Chondrocyte (in vitro differentiated cells): ENCODE measurements at regions not wholly inside any gene's neighbourhood (a gene's known extent, or its start where the extent isn't known, plus 50 kb on each side); places are given as distances from the start of the nearest gene placed in this dataset.

Source experiments
- DNase-seq: peaks from one replicate; pipeline ENCODE4 v3.0.0; 2021; ENCODE audit warnings: mixed read lengths, low spot score
- H3K27ac Mint-ChIP-seq: one replicate; pipeline ENCODE4 v1.8.0; 2021; ENCODE audit warnings: mild to moderate bottlenecking, moderate library complexity, mixed read lengths; ENCODE audit not compliant: unreplicated experiment
- H3K27me3 Mint-ChIP-seq: 2 replicates; pipeline ENCODE4 v1.8.0; 2021; ENCODE audit warnings: low read depth, mixed read lengths
- H3K36me3 Mint-ChIP-seq: 2 replicates; pipeline ENCODE4 v1.8.0; 2021; ENCODE audit warnings: low read depth, mixed read lengths
- H3K4me1 Mint-ChIP-seq: 2 replicates; pipeline ENCODE4 v1.8.0; 2021; ENCODE audit warnings: low read depth, mild to moderate bottlenecking, mixed read lengths
- H3K4me3 Mint-ChIP-seq: one replicate; pipeline ENCODE4 v1.8.0; 2021; ENCODE audit warnings: mild to moderate bottlenecking, moderate library complexity, mixed read lengths; ENCODE audit not compliant: unreplicated experiment
- H3K9me3 Mint-ChIP-seq: 2 replicates; pipeline ENCODE4 v1.8.0; 2021; ENCODE audit warnings: low read depth, mixed read lengths
- CTCF ChIP-seq: fragments of 200-600 bp; sonication (generic); IDR thresholded peaks from 2 replicates; pipeline ENCODE4 v1.5.0; 2021; ENCODE audit warnings: antibody characterized with exemption, mild to moderate bottlenecking, moderate library complexity

DNA sequence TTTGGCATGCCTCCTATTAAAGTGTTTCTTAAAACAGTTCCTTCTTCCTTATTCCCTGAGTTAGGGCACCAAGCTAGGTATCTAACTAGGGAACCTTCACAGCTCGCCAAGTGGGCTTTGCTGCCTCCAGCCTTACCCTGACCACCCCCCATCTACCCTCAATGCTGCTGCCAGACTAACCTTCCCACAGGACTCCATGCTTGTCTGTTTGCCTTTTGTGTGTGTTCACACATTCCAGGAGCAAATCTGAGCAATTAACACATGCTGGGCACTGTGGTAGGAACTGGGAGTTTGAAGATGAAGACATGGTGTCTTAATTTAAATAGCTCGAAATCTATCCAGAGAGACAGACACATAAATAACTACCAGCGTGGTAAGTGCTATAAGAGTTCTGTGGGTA is 185.2 kb downstream of the MZT1 start:
- no peak overlapping the region for H3K4me3 Mint-ChIP-seq
- no peak for DNase-seq
- H3K9me3 Mint-ChIP-seq, result no peaks in the 10 kb centered on the region
- peaks cover 8% of the 10 kb centered on the region for H3K27me3 Mint-ChIP-seq
- H3K27ac Mint-ChIP-seq, result no peak overlapping the region
- no peak for TF ChIP-seq CTCF
- H3K36me3 Mint-ChIP-seq, result no peaks in the 10 kb centered on the region
- peaks cover 2% of the 10 kb centered on the region for H3K4me1 Mint-ChIP-seq

- peaks cover 7% of the 10 kb centered on the region for H3K4me1 Mint-ChIP-seq
- H3K4me3 Mint-ChIP-seq, result no peak overlapping the region
- no peak for TF ChIP-seq CTCF
- H3K27me3 Mint-ChIP-seq, result peaks cover 8% of the 10 kb centered on the region
- H3K27ac Mint-ChIP-seq, result no peak overlapping the region
- no peaks in the 10 kb centered on the region for H3K9me3 Mint-ChIP-seq
- H3K36me3 Mint-ChIP-seq, result no peaks in the 10 kb centered on the region
- DNase-seq, result no peak
Observed at GRCh38 chr13:72541674-72542073, 185.8 kb downstream of the MZT1 start.

GRCh38 chr13:72540881-72541280 is 186.5 kb downstream of the MZT1 start:
- Mint-ChIP-seq H3K27ac (no peak overlapping the region), H3K4me3 (no peak overlapping the region), H3K27me3 (peaks cover 8% of the 10 kb centered on the region), H3K36me3 (no peaks in the 10 kb centered on the region), H3K9me3 (no peaks in the 10 kb centered on the region), H3K4me1 (peaks cover 7% of the 10 kb centered on the region)
- no peak for DNase-seq
- no peak for TF ChIP-seq CTCF

GRCh38 chr13:72539925-72540324 is 187.5 kb downstream of the MZT1 start:
- Mint-ChIP-seq H3K27me3 (peaks cover 8% of the 10 kb centered on the region), H3K4me3 (no peak overlapping the region), H3K4me1 (peaks cover 7% of the 10 kb centered on the region), H3K27ac (no peak overlapping the region), H3K9me3 (no peaks in the 10 kb centered on the region), H3K36me3 (no peaks in the 10 kb centered on the region)
- TF ChIP-seq CTCF, result no peak
- DNase-seq, result no peak

DNA sequence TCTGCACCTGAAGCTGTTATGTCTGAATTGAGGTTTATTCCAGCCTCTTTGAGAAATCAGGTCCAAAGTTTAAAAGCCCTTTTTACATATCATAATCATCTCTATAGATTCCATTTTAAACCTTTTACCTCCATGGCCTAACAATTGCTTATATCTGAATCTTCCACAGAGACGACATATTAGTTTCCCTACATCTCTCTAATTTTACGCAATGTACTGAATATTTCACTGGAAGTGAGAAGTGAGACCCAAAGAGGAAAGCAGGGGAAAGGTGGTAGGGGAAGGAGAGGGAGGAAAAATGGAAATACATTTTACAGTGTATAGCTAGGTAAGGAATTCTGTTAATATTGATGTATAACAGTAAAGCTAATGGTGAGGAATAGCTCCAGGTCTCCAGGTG is 189.6 kb downstream of the MZT1 start:
- no peaks in the 10 kb centered on the region for H3K36me3 Mint-ChIP-seq
- H3K4me3 Mint-ChIP-seq, result no peak overlapping the region
- DNase-seq, result no peak
- peaks cover 6% of the 10 kb centered on the region for H3K27me3 Mint-ChIP-seq
- H3K27ac Mint-ChIP-seq, result no peak overlapping the region
- H3K9me3 Mint-ChIP-seq, result no peaks in the 10 kb centered on the region
- peaks cover 7% of the 10 kb centered on the region for H3K4me1 Mint-ChIP-seq
- no peak for TF ChIP-seq CTCF
